ENCODE measurements at regions not wholly inside any gene's neighbourhood (a gene's known extent, or its start where the extent isn't known, plus 50 kb on each side); places are given as distances from the start of the nearest gene placed in this dataset.

- TF ChIP-seq CTCF (conservative IDR thresholded peaks at IDR 0.05; ENCODE audit: low read depth, low read length) (no peak), POLR2A (IDR thresholded peaks at IDR 0.05; ENCODE audit: low read depth, low read length) (no peak), SMC3 (IDR thresholded peaks at IDR 0.05; ENCODE audit: low read depth, low read length) (no peak), USF2 (IDR thresholded peaks at IDR 0.05; ENCODE audit: low read depth, low read length) (no peak), MAZ (IDR thresholded peaks at IDR 0.05; ENCODE audit: borderline replicate concordance, low read depth, low read length) (no peak), CHD1 (IDR thresholded peaks at IDR 0.05; ENCODE audit: low read depth, low read length) (no peak), RCOR1 (IDR thresholded peaks at IDR 0.05; ENCODE audit: insufficient replicate concordance, low read length) (no peak), BHLHE40 (IDR thresholded peaks at IDR 0.05; ENCODE audit: low read depth, low read length) (no peak), RAD21 (IDR thresholded peaks at IDR 0.05; ENCODE audit: low read length) (no peak), CEBPB (IDR thresholded peaks at IDR 0.05; ENCODE audit: low read depth, low read length) (no peak), FOS (IDR thresholded peaks at IDR 0.05; ENCODE audit: low read depth, low read length) (no peak), ELK1 (IDR thresholded peaks at IDR 0.05; ENCODE audit: borderline replicate concordance, low read depth, low read length) (no peak)
Measured at GRCh38 chr15:69824075-69824876, 273.4 kb downstream of the TLE3 start.
